Stimulated activated CD8-positive, alpha-beta memory T cell treated with anti-CD3 and anti-CD28 coated beads, Interleukin-15, amount 100 ng/mL, for 4 hours (primary cell): ENCODE measurements at regions not wholly inside any gene's neighbourhood (a gene's known extent, or its start where the extent isn't known, plus 50 kb on each side); places are given as distances from the start of the nearest gene placed in this dataset.
"Not testable (repeated sequence)": the region's sequence is repeated elsewhere in the genome, so short reads cannot be mapped to it uniquely, and the experiment has no call there.

Source experiments
- DNase-seq, 2 donors: peaks; one replicate each; pipeline ENCODE4 v3.0.0-alpha.2; 2020; ENCODE audit warnings: low read depth in 2 of 2

DNA sequence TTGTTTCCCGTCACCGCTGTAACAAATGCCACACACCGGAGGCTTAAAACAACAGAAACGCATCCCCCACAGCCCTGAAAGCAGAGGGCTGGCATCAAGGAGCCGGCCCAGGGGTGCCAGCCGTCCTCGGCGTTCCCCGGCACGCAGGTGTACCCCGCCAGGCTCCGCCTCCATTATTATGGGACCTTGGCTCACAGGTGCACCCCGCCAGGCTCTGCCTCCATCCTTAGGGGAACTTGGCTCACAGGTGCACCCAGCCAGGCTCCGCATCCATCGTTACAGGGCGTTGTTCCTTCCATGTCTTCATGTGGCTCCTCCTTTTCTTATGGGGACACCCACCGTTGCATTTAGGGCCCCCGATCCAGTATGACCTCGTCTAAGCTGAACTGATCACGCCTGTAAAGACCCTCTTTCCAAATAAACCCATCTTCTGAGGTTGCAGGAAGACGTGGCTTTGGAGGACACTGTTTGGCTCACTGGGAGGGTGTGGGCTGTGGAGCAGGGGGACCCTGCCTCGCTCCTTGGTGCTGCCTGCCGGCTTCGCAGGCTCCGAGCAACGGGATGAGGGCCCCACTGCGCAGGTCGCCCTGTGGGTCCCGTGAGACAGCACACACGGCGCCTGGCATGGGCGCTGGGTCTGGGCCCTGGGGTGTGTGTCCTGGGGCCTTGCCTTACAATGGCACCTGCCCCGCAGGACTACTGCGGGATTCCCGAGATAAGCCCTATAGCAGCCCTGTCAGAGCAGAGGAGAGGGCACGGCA lies 154.9 kb upstream of the ZNF469 start:
- DNase-seq, result not testable (repeated sequence)

GRCh38 chr16:88228751-88229150 lies 154.0 kb upstream of the ZNF469 start:
- not testable (repeated sequence) for DNase-seq

- not testable (repeated sequence) for DNase-seq
These were observed 153.0 kb upstream of the ZNF469 start for GRCh38 chr16:88229710-88230109.

- DNase-seq, result not testable (repeated sequence)
These were observed 152.3 kb upstream of the ZNF469 start for GRCh38 chr16:88230276-88230966.

DNA sequence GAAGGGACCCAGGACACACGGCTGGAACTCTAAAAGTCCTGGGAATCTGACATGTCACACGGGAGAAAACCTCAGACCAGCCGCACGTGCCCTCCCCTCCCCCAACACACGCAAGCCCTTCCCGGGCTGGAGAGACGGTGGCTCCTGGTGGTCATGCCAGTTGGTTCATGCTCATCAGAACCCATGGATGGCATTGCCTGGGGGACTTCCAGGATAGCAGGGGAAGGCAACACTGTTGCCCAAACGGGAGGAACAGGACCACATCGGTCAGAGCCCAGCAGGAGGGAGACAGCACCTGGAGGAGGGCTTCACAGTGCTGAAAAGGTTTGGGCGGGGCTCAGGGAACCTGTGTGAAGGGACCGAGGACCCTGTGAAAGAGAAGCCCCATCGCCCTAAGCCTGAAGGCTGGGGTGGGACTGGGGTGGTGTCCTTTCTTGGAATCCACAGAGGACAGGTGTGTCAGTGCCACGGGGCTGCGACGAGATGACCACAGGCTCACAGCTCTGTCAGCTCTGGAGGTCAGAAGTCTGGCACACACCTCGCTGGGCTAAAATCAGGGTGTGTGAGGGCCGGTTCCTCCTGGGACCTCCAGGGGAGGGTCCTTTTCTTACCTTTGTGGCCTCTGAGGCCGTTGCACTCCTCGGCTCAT lies 151.7 kb upstream of the ZNF469 start:
- DNase-seq, result not testable (repeated sequence)

GRCh38 chr16:88231839-88232238 lies 150.9 kb upstream of the ZNF469 start:
- not testable (repeated sequence) for DNase-seq

GRCh38 chr16:88232401-88233258 lies 150.1 kb upstream of the ZNF469 start:
- not testable (repeated sequence) for DNase-seq

DNA sequence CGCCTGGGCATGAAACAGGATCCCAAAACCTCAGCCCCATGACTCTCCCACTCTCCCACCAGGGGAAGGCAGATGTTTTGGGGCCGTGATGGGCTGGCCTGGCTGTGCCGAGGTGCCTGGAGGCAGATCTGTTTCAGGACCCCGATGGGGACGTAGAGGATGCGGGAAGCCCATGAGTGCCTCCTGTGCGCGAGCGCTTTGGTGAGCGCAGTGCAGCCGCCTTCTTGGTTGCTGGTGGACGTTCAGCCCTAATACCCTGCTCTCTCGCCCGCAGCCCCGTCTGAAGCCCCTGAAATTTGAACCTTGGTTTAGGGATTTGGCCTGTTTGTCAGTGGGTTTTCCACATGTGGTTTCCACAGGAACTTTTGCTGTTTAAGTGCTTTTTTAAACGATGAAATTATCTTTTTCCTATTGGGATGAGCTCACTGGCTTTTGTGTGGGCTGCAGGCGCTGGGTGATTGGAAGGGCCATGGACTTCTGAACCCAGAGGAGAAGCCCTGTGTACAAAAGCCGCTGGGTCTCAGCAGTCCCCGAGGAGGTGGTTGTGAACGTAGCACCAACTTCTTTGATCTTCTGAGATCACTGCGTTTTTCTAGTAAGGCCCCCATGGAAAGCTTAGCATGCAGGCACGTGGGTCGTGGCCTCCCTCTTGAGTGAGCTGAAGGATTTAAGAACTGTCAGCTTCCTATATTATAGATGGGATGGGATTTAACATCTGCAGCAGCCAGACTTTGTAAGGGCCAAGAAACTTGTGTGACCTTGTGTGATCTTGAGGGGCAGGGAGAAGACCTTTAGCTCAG lies 148.9 kb upstream of the ZNF469 start:
- not testable (repeated sequence) for DNase-seq

- not testable (repeated sequence) for DNase-seq
These were observed 148.1 kb upstream of the ZNF469 start for GRCh38 chr16:88234421-88235271.

DNA sequence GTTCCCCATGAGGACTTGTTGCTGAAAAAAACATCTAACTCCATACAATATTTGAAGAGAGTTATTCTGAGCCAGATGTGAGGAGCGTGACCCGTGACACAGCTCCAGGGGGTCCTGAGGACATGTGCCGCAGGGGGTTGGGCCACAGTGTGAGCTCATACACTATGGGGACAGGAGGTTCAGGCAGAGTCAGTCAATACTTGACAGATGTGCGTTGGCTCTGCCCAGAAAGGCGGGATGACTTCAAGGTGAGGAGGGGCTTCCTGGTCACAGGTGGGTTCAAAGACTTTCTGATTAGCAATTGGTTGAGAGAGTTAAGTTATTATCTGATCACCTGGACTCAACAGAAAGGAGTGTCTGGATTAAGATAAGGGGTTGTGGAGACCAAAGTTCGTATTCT lies 147.1 kb upstream of the ZNF469 start:
- not testable (repeated sequence) for DNase-seq

DNA sequence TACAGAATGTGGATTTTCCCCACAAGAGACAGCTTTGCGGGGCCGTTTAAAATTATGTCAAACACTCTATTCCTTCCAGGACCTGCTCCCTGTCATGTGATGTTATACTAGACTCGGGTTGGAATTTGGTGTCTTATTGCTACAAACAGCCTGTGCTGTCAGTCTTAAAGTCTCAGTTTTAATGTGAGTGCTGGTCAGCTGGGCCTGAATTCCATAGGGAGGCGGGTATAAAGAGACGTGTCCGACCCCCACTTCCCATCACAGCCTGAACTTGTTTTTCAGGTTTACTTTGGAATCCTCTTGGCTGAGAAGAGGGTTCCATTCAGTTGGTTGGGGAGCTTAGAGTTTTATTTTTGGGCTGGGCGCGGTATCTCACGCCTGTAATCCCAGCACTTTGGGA lies 146.5 kb upstream of the ZNF469 start:
- not testable (repeated sequence) for DNase-seq

DNA sequence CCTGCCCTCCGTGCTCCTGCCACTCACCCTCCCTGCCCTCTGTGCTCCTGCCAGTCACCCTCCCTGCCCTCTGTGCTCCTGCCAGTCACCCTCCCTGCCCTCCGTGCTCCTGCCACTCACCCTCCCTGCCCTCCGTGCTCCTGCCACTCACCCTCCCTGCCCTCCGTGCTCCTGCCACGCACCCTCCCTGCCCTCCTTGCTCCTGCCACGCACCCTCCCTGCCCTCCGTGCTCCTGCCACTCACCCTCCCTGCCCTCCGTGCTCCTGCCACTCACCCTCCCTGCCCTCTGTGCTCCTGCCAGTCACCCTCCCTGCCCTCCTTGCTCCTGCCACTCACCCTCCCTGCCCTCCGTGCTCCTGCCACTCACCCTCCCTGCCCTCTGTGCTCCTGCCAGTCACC lies 145.4 kb upstream of the ZNF469 start:
- not testable (repeated sequence) for DNase-seq

DNA sequence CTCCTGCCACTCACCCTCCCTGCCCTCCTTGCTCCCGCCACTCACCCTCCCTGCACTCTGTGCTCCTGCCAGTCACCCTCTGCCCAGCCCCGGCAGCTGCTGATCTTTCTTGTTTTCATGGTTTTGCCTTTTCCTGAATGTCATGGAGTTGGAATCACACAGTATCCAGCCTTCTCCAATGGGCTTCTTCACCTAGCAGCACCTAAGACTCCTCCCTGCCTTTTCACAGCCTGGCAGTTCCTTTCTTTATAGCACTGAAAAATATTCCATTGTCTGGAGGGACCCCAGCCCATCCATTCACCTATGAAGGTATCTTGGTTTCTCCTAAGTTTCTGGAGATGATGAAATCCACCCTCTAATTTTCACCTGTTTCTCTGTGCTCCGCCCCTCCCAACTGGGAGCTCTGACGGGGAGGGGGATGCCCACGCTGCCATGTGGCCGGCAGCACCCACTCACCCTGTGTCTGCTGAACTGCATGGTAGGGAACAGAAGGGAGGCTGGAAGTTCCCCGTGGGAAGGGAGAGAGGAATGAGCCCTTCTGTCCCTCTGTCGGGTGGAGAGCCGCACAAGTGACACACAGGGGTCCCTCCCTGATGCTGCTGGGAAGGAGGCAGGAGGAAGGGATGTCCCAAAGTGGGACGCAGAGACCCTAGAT lies 144.9 kb upstream of the ZNF469 start:
- DNase-seq, result not testable (repeated sequence)

GRCh38 chr16:88238732-88239274 lies 144.0 kb upstream of the ZNF469 start:
- not testable (repeated sequence) for DNase-seq

DNA sequence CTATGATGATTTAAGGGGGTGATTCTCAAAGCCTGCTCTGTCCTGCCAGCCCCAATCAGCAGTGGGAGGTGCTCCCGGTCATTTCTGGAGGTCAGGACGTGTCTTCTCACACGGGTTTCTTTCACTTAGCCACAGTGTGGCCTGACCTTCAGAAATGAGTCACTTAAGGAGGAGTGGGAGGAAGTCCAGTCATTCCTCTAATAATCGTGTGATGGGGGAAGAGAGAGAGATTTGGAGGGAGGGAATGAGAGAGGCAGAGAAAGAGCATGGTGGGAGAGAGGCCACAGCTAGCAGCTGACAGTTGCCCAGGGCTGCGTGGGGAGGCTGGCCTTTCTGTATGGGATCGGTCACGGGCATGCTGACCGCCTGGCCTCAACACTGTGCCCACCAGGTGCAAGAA lies 142.6 kb upstream of the ZNF469 start:
- not testable (repeated sequence) for DNase-seq

- not testable (repeated sequence) for DNase-seq
These were observed 142.0 kb upstream of the ZNF469 start for GRCh38 chr16:88240776-88241175.

- not testable (repeated sequence) for DNase-seq
These were observed 141.1 kb upstream of the ZNF469 start for GRCh38 chr16:88241404-88242311.
